PC-3 (cell line): ENCODE measurements at regions not wholly inside any gene's neighbourhood (a gene's known extent, or its start where the extent isn't known, plus 50 kb on each side); places are given as distances from the start of the nearest gene placed in this dataset.

Experiments used
- CTCF ChIP-seq: fragments of 300-600 bp; sonication (generic); conservative IDR thresholded peaks from 2 replicates; pipeline ENCODE4 v1.5.1; 2017; ENCODE audit warnings: antibody characterized with exemption, low read depth, mild to moderate bottlenecking, low read length
- EZH2 ChIP-seq: fragments of 300-600 bp; sonication (generic); IDR thresholded peaks from one replicate; pipeline ENCODE4 v1.6.1; 2017; ENCODE audit warnings: antibody characterized with exemption, mild to moderate bottlenecking, low read length; ENCODE audit not compliant: unreplicated experiment

GRCh38 chr14:76582447-76582846, 178.8 kb upstream of the VASH1 start:
- TF ChIP-seq CTCF: no peak
- TF ChIP-seq EZH2: no peak
